NCI-H1930 (cell line): ENCODE measurements at regions not wholly inside any gene's neighbourhood (a gene's known extent, or its start where the extent isn't known, plus 50 kb on each side); places are given as distances from the start of the nearest gene placed in this dataset.
"Not testable (repeated sequence)": the region's sequence is repeated elsewhere in the genome, so short reads cannot be mapped to it uniquely, and the experiment has no call there.

Experiments
- DNase-seq, 2 experiments: peaks; one replicate each; lab custom pipeline; 2025; lab: John Stamatoyannopoulos, UW

GRCh38 chr10:84938117-84938905, 609.9 kb downstream of the CCSER2 start:
- DNase-seq = no peak

GRCh38 chr10:84943541-84943940, 615.2 kb downstream of the CCSER2 start:
- DNase-seq = no peak

- no peak for DNase-seq
These were observed 615.8 kb downstream of the CCSER2 start for GRCh38 chr10:84944187-84944586.

GRCh38 chr10:84945791-84946190, 617.4 kb downstream of the CCSER2 start:
- no peak for DNase-seq

GRCh38 chr10:84946904-84947303, 618.5 kb downstream of the CCSER2 start:
- DNase-seq = no peak

GRCh38 chr10:84948644-84949043, 620.3 kb downstream of the CCSER2 start:
- no peak for DNase-seq

- DNase-seq = no peak
These were observed 623.2 kb downstream of the CCSER2 start for GRCh38 chr10:84951616-84952015.

- no peak for DNase-seq
These were observed 629.0 kb downstream of the CCSER2 start for GRCh38 chr10:84957427-84957826.

GRCh38 chr10:84965468-84965867, 637.1 kb downstream of the CCSER2 start:
- DNase-seq = no peak

GRCh38 chr10:84966708-84967441, 638.5 kb downstream of the CCSER2 start:
- no peak for DNase-seq

GRCh38 chr10:84969297-84969696, 640.9 kb downstream of the CCSER2 start:
- not testable (repeated sequence) for DNase-seq

GRCh38 chr10:84987039-84987438, 658.6 kb downstream of the CCSER2 start:
- DNase-seq = no peak

GRCh38 chr10:84988011-84988410, 659.6 kb downstream of the CCSER2 start:
- no peak for DNase-seq

GRCh38 chr10:84990713-84991112, 662.3 kb downstream of the CCSER2 start:
- no peak for DNase-seq

GRCh38 chr10:84991301-84991700, 662.9 kb downstream of the CCSER2 start:
- no peak for DNase-seq

GRCh38 chr10:84993251-84994035, 665.1 kb downstream of the CCSER2 start:
- no peak for DNase-seq

- DNase-seq = no peak
These were observed 666.3 kb downstream of the CCSER2 start for GRCh38 chr10:84994722-84995121.

GRCh38 chr10:84996580-84996979, 668.2 kb downstream of the CCSER2 start:
- no peak for DNase-seq

GRCh38 chr10:84997870-84998269, 669.5 kb downstream of the CCSER2 start:
- no peak for DNase-seq

- DNase-seq = no peak
These were observed 671.5 kb downstream of the CCSER2 start for GRCh38 chr10:84999929-85000328.

GRCh38 chr10:85003083-85003482, 674.7 kb downstream of the CCSER2 start:
- no peak for DNase-seq

- no peak for DNase-seq
These were observed 680.2 kb downstream of the CCSER2 start for GRCh38 chr10:85008488-85009184.
